Thyroid gland (tissue), 4 donors: ENCODE measurements at regions not wholly inside any gene's neighbourhood (a gene's known extent, or its start where the extent isn't known, plus 50 kb on each side); places are given as distances from the start of the nearest gene placed in this dataset.

Experiments used
- POLR2A ChIP-seq, 2 donors: fragments of 450-650 bp; IDR thresholded peaks; one replicate each; pipeline ENCODE4 v1.6.1; 2017; ENCODE audit warnings: antibody characterized with exemption in 2 of 2, mild to moderate bottlenecking in 2 of 2, moderate library complexity in 1 of 2
- TF ChIP-seq, protein P1 (sequence below), 6 experiments: fragments of 200-600 bp in 3 of 6; fragments of 450-650 bp in 3 of 6; sonication (generic) in 3 of 6; IDR thresholded peaks; one replicate each; pipeline ENCODE4 v1.5.1; 2016 to 2019; ENCODE audit warnings: antibody characterized with exemption in 6 of 6, mild to moderate bottlenecking in 2 of 6, inconsistent platforms in 1 of 6, moderate library complexity in 1 of 6

DNA sequence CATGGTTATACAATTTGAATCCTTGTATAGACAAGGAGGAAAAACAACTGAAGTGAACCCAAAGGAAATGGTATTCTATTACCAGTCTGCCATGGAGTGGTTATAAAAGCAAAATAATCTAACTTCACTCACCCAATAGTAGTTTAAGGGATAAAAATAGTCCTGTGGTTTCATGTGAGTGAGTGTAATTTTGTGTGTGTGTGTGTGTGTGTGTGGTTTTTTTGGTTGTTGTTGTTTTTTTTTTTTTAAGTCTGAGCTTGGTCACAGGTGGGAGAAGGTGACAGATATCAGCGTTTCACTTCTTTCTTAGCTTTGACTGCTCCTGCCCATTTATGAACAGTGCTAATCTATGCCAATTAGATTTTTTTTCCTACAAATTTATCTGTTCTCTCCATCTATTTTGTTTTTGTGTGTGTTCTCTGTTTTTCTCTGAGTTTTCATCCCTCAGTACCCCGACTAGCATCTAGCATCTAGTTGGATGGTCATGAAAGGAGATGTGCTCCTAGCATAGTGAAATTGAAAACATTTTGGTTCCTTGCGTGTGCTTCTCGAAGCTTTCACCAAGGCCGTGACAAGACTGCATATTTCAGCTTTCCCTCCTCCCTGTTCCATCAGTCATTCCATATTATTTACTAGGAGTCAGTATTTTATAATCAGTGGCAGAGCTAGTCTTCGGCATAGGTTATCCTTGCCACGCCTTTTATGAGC, 200.1 kb upstream of the DTNA start:
- TF ChIP-seq, protein P1, sequence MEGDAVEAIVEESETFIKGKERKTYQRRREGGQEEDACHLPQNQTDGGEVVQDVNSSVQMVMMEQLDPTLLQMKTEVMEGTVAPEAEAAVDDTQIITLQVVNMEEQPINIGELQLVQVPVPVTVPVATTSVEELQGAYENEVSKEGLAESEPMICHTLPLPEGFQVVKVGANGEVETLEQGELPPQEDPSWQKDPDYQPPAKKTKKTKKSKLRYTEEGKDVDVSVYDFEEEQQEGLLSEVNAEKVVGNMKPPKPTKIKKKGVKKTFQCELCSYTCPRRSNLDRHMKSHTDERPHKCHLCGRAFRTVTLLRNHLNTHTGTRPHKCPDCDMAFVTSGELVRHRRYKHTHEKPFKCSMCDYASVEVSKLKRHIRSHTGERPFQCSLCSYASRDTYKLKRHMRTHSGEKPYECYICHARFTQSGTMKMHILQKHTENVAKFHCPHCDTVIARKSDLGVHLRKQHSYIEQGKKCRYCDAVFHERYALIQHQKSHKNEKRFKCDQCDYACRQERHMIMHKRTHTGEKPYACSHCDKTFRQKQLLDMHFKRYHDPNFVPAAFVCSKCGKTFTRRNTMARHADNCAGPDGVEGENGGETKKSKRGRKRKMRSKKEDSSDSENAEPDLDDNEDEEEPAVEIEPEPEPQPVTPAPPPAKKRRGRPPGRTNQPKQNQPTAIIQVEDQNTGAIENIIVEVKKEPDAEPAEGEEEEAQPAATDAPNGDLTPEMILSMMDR (IDR thresholded peaks at IDR 0.05), result no peak
- no peak for TF ChIP-seq POLR2A (IDR thresholded peaks at IDR 0.05)
